NCI-H524 (cell line): ENCODE measurements at regions not wholly inside any gene's neighbourhood (a gene's known extent, or its start where the extent isn't known, plus 50 kb on each side); places are given as distances from the start of the nearest gene placed in this dataset.
A peak's percentile ranks its signal among the peaks of the same experiment; 100 is the strongest.

Experiments used
- DNase-seq, 2 experiments: peaks; one replicate each; lab custom pipeline; 2025; lab: John Stamatoyannopoulos, UW

GRCh38 chrX:99717716-99718115 is 692.4 kb downstream of the PCDH19 start:
- no peak for DNase-seq

- no peak for DNase-seq
These were observed 704.4 kb downstream of the PCDH19 start for GRCh38 chrX:99705701-99706100.

GRCh38 chrX:99703473-99703872 is 706.6 kb downstream of the PCDH19 start:
- DNase-seq, result no peak

GRCh38 chrX:99698451-99698850 is 711.6 kb downstream of the PCDH19 start:
- peak in 1 of 2 experiments; percentile 3 for DNase-seq

- DNase-seq, result no peak
These were observed 746.9 kb downstream of the PCDH19 start for GRCh38 chrX:99663136-99663535.

DNA sequence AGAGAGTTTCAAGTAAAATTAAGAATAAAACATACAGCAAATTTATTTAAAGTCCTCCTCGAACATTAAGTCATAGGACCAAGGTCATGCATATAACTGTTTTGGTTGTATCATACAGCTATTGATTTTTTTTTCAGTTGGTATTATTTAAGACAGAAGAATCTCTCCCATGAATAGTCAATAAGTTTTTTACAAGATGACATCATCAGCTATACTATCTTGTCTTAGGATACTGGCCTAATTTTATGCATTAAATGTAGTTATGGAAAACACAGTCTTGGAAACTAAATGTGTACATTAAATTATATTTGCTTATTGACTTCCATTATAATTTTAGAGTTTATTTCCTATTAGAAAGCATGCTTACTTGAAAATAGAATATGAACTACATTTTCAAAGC is 755.9 kb downstream of the PCDH19 start:
- DNase-seq, result no peak

- no peak for DNase-seq
These were observed 756.7 kb downstream of the PCDH19 start for GRCh38 chrX:99653352-99653751.

DNA sequence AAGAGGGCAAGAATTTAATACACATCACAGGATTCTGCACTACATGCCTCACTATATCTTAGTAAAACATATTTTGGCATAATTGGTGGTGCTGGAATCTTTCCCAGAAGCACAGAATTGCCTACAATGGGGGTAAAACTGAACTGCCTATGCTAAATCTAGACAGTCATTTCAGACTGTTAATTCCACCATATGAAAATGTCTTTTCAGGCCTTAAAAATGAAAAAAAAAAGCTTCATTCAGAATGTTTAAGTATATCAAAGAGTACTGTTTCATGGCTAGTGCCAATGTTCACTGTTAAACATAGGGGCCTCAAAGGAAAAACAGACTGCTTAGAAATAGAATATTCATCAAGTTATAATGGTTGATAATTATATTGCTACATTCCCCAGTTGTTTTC is 797.0 kb downstream of the PCDH19 start:
- DNase-seq, result no peak

GRCh38 chrX:99603091-99603814 is 806.8 kb downstream of the PCDH19 start:
- DNase-seq, result peak; percentile 1 to 66

GRCh38 chrX:99602107-99602506 is 808.0 kb downstream of the PCDH19 start:
- no peak for DNase-seq

- DNase-seq, result no peak
These were observed 821.1 kb downstream of the PCDH19 start for GRCh38 chrX:99588936-99589335.

DNA sequence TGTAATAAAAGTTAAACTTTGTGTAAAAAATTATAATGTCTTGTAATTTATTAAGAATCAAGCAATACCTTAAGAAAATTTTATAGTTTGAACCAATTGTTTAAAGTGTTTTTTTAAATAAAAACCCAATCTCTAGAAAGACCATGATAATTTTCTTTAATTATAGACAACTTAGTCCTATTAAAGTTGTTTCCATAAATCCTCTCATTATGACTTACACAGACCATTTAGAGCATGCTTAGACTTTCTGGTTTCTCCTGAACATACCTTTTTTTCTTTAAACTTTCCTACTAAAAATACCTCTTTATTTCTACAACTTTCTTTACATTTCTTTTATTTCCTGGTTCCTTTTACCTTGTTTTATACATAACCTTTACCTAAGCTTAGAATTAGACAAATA is 837.4 kb downstream of the PCDH19 start:
- DNase-seq, result no peak

GRCh38 chrX:99549381-99549780 is 860.7 kb downstream of the PCDH19 start:
- no peak for DNase-seq

GRCh38 chrX:99522450-99522849 is 887.6 kb downstream of the PCDH19 start:
- DNase-seq, result no peak

- no peak for DNase-seq
These were observed 902.3 kb downstream of the PCDH19 start for GRCh38 chrX:99507768-99508167.

- DNase-seq, result no peak
These were observed 914.6 kb downstream of the PCDH19 start for GRCh38 chrX:99495453-99495852.

DNA sequence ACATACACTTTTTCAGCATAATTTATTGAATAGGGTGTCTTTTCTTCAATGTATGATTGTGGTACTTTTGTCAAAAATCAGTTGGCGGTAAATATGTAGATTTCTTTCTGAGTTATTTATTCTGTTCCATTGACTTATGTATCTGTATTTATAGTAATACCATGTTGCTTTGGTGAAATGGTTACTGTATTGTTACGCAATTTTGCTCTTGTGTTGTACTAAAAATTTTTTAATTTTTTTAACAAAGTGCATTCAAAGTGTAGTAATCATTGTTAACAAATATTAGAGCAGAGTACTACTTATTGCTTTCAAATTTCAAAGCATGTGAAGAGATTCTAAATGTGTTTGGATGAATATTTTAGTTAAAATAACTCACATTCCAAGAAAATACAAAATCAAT is 915.4 kb downstream of the PCDH19 start:
- no peak for DNase-seq

GRCh38 chrX:99480728-99481127 is 929.3 kb downstream of the PCDH19 start:
- no peak for DNase-seq

DNA sequence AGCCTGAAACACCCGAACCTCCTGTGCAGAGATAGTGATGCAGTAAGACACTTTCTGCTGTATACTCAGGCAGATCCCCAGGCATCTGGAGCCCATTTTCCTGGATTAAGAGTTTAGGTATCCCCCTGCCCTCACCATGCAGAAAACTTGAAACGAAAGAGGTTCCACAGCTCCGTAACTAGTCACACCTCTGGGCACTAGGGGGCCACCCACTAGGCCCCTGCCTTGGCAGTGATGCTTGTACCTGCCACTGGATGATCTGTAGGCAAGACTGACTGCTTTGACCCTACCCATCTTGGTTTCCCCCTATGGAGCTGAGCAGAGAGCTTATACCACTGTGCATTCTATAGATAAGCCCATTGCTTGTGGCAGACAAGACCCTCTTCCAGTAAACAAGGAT is 940.6 kb downstream of the PCDH19 start:
- DNase-seq, result no peak

DNA sequence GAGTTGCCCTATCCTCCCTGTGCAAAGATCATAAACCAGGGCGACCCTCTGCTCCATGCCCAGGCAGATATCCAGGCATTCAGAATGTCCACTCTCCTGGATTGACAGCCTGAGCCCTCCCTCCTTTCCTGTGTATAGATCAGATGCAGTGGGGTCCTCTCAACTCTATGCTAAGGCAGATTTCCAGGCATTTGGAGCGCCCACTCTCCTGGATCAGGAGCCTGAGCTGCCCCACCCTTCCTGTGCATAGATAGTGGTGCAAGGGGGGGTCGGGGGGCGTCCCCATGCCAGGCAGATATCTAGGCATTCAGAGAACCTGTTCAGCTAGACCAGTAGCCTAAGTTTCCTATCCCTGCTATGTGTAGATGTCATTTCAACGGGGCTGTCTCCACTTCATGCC is 941.1 kb downstream of the PCDH19 start:
- no peak for DNase-seq

GRCh38 chrX:99461223-99461622 is 948.9 kb downstream of the PCDH19 start:
- no peak for DNase-seq

DNA sequence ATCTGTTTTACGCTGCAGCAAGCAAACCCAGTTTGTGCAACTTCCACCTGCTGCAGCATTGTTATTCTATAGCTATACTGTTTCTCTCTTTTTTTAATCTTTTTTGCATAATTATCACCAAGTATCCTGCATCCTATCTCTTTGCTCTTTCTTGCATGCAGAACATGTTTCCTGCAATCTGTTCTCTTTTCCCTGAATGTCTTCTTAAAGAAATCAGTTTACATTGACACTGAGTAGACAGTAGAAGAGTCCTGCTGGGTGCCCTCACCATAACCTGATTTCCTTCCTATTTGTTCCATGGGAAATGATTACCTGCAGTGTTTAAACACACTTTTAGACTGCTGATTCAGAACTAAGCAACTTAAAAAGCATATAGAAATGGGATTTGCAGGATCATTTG is 964.7 kb downstream of the PCDH19 start:
- DNase-seq, result no peak

DNA sequence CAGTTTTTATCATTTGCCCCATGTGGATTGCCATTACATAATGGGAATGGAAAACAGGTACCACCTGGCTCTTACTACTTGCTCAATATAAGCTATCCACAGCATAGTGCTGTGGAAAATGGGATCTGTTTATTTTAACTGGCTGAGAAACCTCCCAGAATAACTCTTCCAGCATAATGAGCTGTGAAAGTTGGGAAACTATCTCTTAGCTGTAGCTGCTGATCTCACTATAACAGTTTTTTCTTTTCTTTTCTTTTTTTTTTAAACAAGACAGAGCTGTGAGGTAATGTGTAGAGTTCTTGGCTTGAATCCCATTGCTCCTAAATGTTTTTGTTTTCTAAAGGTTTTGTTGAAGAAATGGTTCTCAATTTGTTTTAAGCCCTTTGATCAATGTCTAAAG is 988.3 kb downstream of the PCDH19 start:
- no peak for DNase-seq

DNA sequence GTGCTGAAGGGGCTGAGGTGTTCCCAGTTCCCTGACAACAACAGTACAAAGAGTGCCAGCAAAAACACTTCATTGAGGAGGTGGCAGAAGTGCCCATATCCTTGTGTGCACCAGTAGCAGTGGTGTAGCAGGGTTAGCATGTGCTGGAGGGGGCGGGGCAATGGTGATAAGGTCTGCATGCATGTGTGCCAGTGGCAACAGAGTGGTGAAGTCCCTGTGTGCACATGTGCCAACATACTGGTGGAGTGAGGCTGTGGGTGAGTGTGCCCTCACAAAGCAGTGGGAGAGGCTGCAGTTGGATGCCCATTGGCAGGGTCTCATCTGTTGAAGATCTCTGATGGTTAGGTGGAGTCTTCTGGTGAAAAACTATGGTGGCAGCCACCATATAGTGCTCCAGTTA is 994.6 kb downstream of the PCDH19 start:
- no peak for DNase-seq
